ENCODE measurements at regions not wholly inside any gene's neighbourhood (a gene's known extent, or its start where the extent isn't known, plus 50 kb on each side); places are given as distances from the start of the nearest gene placed in this dataset.

DNA sequence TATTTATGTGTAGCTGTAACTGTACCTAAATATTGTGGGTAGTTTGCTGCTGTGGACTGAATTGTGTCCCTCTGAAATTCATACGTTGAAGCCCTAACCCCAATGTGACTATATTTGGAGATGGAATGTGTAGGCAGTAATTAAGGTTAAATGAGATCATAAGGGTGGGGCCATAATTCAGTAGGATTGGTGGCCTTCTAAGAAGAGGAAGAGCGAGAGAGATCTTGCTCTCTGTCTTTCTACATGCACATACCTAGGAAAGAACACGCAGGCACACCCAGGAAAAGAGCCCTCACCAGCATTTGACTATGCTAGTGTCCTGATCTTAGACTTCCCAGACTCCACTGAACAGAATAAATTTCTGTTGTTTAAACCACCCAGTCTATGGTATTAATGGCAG is 67.6 kb upstream of the CFAP20DC start:
- no peak for TF ChIP-seq CTCF (IDR thresholded peaks at IDR 0.05)
- no peak for TF ChIP-seq POLR2A (IDR thresholded peaks at IDR 0.05)
